SK-N-SH treated with all-trans-retinoic acid at 6 μM for 48 hours (cell line): ENCODE measurements at regions not wholly inside any gene's neighbourhood (a gene's known extent, or its start where the extent isn't known, plus 50 kb on each side); places are given as distances from the start of the nearest gene placed in this dataset.

ENCODE experiments used
- ATAC-seq: fragments of 200-7000 bp; cut with Tn5 transposase; 3 replicates; pipeline ENCODE4 v1.9.1; 2020; ENCODE audit warnings: mild to moderate bottlenecking, moderate library complexity
- ARNTL ChIP-seq: fragments of 450-650 bp; formaldehyde crosslinking; IDR thresholded peaks from 2 replicates; pipeline ENCODE4 v1.5.0; 2020; ENCODE audit warnings: low read depth, mild to moderate bottlenecking, moderate library complexity, borderline replicate concordance
- BACH2 ChIP-seq: fragments of 250-450 bp; sonication (Bioruptor Pico); IDR thresholded peaks from 2 replicates; pipeline ENCODE4 v1.9.0; 2021; ENCODE audit warnings: mild to moderate bottlenecking, borderline replicate concordance
- CREB5 ChIP-seq: fragments of 250-450 bp; sonication (Bioruptor Pico); IDR thresholded peaks from 2 replicates; pipeline ENCODE4 v1.5.1; 2020; ENCODE audit warnings: low read depth, mild to moderate bottlenecking, moderate library complexity
- CSDC2 ChIP-seq: fragments of 250-450 bp; sonication (Bioruptor Pico); IDR thresholded peaks from 2 replicates; pipeline ENCODE4 v1.5.0; 2020; ENCODE audit warnings: mild to moderate bottlenecking, moderate library complexity
- CSRNP3 ChIP-seq: fragments of 250-450 bp; sonication (Bioruptor Pico); IDR thresholded peaks from 2 replicates; pipeline ENCODE4 v1.5.1; 2021; ENCODE audit warnings: mild to moderate bottlenecking, moderate library complexity
- ESRRG ChIP-seq: fragments of 250-450 bp; sonication (Bioruptor Pico); IDR thresholded peaks from 2 replicates; pipeline ENCODE4 v1.6.1; 2021; ENCODE audit warnings: mild to moderate bottlenecking
- GLIS3 ChIP-seq: fragments of 250-450 bp; sonication (Bioruptor Pico); IDR thresholded peaks from 2 replicates; pipeline ENCODE4 v1.5.0; 2020; ENCODE audit warnings: mild to moderate bottlenecking, moderate library complexity
- ISL1 ChIP-seq: fragments of 250-450 bp; sonication (Bioruptor Pico); IDR thresholded peaks from 2 replicates; pipeline ENCODE4 v2.1.2; 2022; ENCODE audit warnings: mild to moderate bottlenecking, moderate library complexity
- OSR1 ChIP-seq: fragments of 250-450 bp; sonication (Bioruptor Pico); IDR thresholded peaks from 2 replicates; pipeline ENCODE4 v1.8.0; 2022; ENCODE audit warnings: moderate library complexity, mild to moderate bottlenecking, inconsistent platforms
- PPARA ChIP-seq: fragments of 250-450 bp; sonication (Bioruptor Pico); IDR thresholded peaks from 2 replicates; pipeline ENCODE4 v1.5.0; 2020; ENCODE audit warnings: mild to moderate bottlenecking, borderline replicate concordance
- RARB ChIP-seq: fragments of 250-450 bp; sonication (Bioruptor Pico); IDR thresholded peaks from 2 replicates; pipeline ENCODE4 v1.8.0; 2021; ENCODE audit warnings: mild to moderate bottlenecking, moderate library complexity
- SNAI2 ChIP-seq: fragments of 250-450 bp; sonication (Bioruptor Pico); IDR thresholded peaks from 2 replicates; pipeline ENCODE4 v1.5.0; 2020; ENCODE audit warnings: mild to moderate bottlenecking, moderate library complexity
- TCF4 ChIP-seq: fragments of 250-450 bp; sonication (Bioruptor Pico); IDR thresholded peaks from 2 replicates; pipeline ENCODE4 v1.8.0; 2021; ENCODE audit warnings: mild to moderate bottlenecking, moderate library complexity, borderline replicate concordance
- TOX ChIP-seq: fragments of 250-450 bp; sonication (Bioruptor Pico); IDR thresholded peaks from 2 replicates; pipeline ENCODE4 v1.8.0; 2021; ENCODE audit warnings: mild to moderate bottlenecking, moderate library complexity, borderline replicate concordance
- TSHZ2 ChIP-seq: fragments of 250-450 bp; sonication (Bioruptor Pico); IDR thresholded peaks from 2 replicates; pipeline ENCODE4 v1.5.0; 2020; ENCODE audit warnings: mild to moderate bottlenecking, moderate library complexity
- ZC3H10 ChIP-seq: fragments of 250-450 bp; sonication (Bioruptor Pico); IDR thresholded peaks from 2 replicates; pipeline ENCODE4 v1.5.1; 2021; ENCODE audit warnings: mild to moderate bottlenecking, moderate library complexity
- ZFP3 ChIP-seq: fragments of 250-450 bp; sonication (Bioruptor Pico); IDR thresholded peaks from 2 replicates; pipeline ENCODE4 v1.5.0; 2020; ENCODE audit warnings: mild to moderate bottlenecking, moderate library complexity
- ZFP30 ChIP-seq: fragments of 450-650 bp; formaldehyde crosslinking; IDR thresholded peaks from 2 replicates; pipeline ENCODE4 v1.5.0; 2022; ENCODE audit warnings: mild to moderate bottlenecking, moderate library complexity
- ZNF565 ChIP-seq: fragments of 450-650 bp; formaldehyde crosslinking; conservative IDR thresholded peaks from 2 replicates; pipeline ENCODE4 v1.5.0; 2020; ENCODE audit warnings: low read depth, mild to moderate bottlenecking, moderate library complexity
- ZNF70 ChIP-seq: fragments of 450-650 bp; formaldehyde crosslinking; IDR thresholded peaks from 2 replicates; pipeline ENCODE4 v1.5.0; 2020; ENCODE audit warnings: mild to moderate bottlenecking, moderate library complexity
- ZNF8 ChIP-seq: fragments of 450-650 bp; formaldehyde crosslinking; IDR thresholded peaks from 2 replicates; pipeline ENCODE4 v1.5.0; 2020; ENCODE audit warnings: mild to moderate bottlenecking, moderate library complexity
- TF ChIP-seq, protein P1 (sequence below): fragments of 250-450 bp; sonication (Bioruptor Pico); IDR thresholded peaks from 2 replicates; pipeline ENCODE4 v1.8.0; 2021; ENCODE audit warnings: low read depth, mild to moderate bottlenecking, moderate library complexity, borderline replicate concordance
- TF ChIP-seq, protein P2 (sequence below): fragments of 250-450 bp; sonication (Bioruptor Pico); IDR thresholded peaks from 2 replicates; pipeline ENCODE4 v1.8.0; 2020; ENCODE audit warnings: mild to moderate bottlenecking, moderate library complexity, borderline replicate concordance

DNA sequence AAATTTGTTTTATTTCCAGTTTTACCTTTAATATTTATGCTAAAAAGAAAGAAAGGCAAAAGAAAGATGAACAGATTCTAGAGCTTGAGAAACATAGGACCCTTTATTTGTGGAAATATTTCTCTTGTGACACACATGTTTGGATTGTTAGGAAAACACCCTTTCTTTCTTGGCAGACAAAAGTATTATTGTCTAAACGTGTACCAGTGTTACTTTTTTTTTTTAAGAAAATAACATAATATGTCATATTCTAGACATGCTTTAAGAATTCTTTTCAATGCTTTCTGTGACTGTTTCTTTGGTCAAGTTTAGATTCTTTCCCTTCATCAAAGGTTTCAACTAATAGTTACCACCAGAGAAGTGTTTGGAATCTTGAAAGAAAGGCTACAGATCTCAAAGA lies 183.4 kb upstream of the CNR1 start (continued):
- no peak for TF ChIP-seq TOX (CRISPR knock-in tag)
- no peak for TF ChIP-seq TSHZ2 (CRISPR knock-in tag)
- no peak for TF ChIP-seq CSRNP3 (CRISPR knock-in tag)
- TF ChIP-seq PPARA (CRISPR knock-in tag): no peak
- TF ChIP-seq ZNF565 (CRISPR knock-in tag): no peak
- TF ChIP-seq ZNF70: no peak

- TF ChIP-seq ZFP3 (CRISPR knock-in tag) (no peak), ISL1 (CRISPR knock-in tag) (no peak), ZC3H10 (CRISPR knock-in tag) (no peak), ZNF8 (CRISPR knock-in tag) (no peak)
- ATAC-seq: no peak
Observed at GRCh38 chr6:88342336-88342735, 176.2 kb upstream of the CNR1 start.

- no peak for TF ChIP-seq ZNF565 (CRISPR knock-in tag)
- no peak for TF ChIP-seq RARB (CRISPR knock-in tag)
- no peak for TF ChIP-seq ESRRG (CRISPR knock-in tag)
- no peak for TF ChIP-seq SNAI2 (CRISPR knock-in tag)
- TF ChIP-seq OSR1 (CRISPR knock-in tag): no peak
- no peak for TF ChIP-seq TOX (CRISPR knock-in tag)
- TF ChIP-seq ZFP3 (CRISPR knock-in tag): no peak
- no peak for TF ChIP-seq GLIS3
- TF ChIP-seq, protein P1, sequence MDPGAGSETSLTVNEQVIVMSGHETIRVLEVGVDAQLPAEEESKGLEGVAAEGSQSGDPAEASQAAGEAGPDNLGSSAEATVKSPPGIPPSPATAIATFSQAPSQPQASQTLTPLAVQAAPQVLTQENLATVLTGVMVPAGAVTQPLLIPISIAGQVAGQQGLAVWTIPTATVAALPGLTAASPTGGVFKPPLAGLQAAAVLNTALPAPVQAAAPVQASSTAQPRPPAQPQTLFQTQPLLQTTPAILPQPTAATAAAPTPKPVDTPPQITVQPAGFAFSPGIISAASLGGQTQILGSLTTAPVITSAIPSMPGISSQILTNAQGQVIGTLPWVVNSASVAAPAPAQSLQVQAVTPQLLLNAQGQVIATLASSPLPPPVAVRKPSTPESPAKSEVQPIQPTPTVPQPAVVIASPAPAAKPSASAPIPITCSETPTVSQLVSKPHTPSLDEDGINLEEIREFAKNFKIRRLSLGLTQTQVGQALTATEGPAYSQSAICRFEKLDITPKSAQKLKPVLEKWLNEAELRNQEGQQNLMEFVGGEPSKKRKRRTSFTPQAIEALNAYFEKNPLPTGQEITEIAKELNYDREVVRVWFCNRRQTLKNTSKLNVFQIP: no peak
- no peak for TF ChIP-seq ZFP30 (CRISPR knock-in tag)
- no peak for TF ChIP-seq ARNTL (CRISPR knock-in tag)
- TF ChIP-seq ISL1 (CRISPR knock-in tag): no peak
- no peak for TF ChIP-seq CREB5 (CRISPR knock-in tag)
- no peak for TF ChIP-seq ZC3H10 (CRISPR knock-in tag)
- TF ChIP-seq PPARA (CRISPR knock-in tag): no peak
- TF ChIP-seq, protein P2, sequence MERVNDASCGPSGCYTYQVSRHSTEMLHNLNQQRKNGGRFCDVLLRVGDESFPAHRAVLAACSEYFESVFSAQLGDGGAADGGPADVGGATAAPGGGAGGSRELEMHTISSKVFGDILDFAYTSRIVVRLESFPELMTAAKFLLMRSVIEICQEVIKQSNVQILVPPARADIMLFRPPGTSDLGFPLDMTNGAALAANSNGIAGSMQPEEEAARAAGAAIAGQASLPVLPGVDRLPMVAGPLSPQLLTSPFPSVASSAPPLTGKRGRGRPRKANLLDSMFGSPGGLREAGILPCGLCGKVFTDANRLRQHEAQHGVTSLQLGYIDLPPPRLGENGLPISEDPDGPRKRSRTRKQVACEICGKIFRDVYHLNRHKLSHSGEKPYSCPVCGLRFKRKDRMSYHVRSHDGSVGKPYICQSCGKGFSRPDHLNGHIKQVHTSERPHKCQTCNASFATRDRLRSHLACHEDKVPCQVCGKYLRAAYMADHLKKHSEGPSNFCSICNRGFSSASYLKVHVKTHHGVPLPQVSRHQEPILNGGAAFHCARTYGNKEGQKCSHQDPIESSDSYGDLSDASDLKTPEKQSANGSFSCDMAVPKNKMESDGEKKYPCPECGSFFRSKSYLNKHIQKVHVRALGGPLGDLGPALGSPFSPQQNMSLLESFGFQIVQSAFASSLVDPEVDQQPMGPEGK (CRISPR knock-in tag): no peak
- ATAC-seq: no peak
Observed at GRCh38 chr6:88339761-88340160, 173.6 kb upstream of the CNR1 start.

DNA sequence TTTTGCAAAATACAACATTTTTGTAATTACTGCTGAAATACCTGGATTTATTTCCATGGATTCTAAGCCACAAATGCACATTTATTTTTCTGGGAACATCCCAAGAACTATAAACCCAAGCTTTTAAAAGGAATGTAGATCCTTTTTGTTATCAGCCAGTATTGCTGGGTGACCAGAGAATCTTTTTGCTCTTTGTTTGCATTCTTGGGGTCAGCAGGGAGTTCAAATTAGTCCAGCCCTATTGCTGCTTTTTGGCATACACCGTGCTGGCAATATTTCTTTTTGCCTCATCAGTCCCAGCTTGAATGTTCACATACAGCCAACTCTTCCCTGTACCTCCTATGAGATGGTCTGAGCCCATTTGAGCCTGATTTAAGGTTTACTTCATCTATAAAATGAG lies 155.2 kb upstream of the CNR1 start:
- no peak for ATAC-seq
- TF ChIP-seq SNAI2 (CRISPR knock-in tag) (no peak), ARNTL (CRISPR knock-in tag) (no peak), TCF4 (no peak), GLIS3 (no peak), BACH2 (CRISPR knock-in tag) (no peak), CSDC2 (CRISPR knock-in tag) (no peak), ZFP3 (CRISPR knock-in tag) (no peak), PPARA (CRISPR knock-in tag) (no peak), ZC3H10 (CRISPR knock-in tag) (no peak), ZNF8 (CRISPR knock-in tag) (no peak), TOX (CRISPR knock-in tag) (no peak), CREB5 (CRISPR knock-in tag) (no peak), ESRRG (CRISPR knock-in tag) (no peak)
- TF ChIP-seq, protein P2 (CRISPR knock-in tag): no peak
